Tibial nerve (tissue), 4 donors: ENCODE measurements at regions not wholly inside any gene's neighbourhood (a gene's known extent, or its start where the extent isn't known, plus 50 kb on each side); places are given as distances from the start of the nearest gene placed in this dataset.

Experiments
- CTCF ChIP-seq, 5 experiments: fragments of 200-600 bp in 3 of 5; fragments of 450-650 bp in 2 of 5; sonication (generic) in 3 of 5; IDR thresholded peaks; one replicate each; pipeline ENCODE4 v1.5.1; 2016 to 2019; ENCODE audit warnings: antibody characterized with exemption in 5 of 5, mild to moderate bottlenecking in 3 of 5, moderate library complexity in 2 of 5
- EP300 ChIP-seq, 2 donors: sonication (generic); formaldehyde crosslinking; IDR thresholded peaks; one replicate each; pipeline ENCODE4 v1.6.1; 2017; ENCODE audit warnings: antibody characterized with exemption in 2 of 2, mild to moderate bottlenecking in 1 of 2
- POLR2A ChIP-seq, 2 donors: fragments of 450-650 bp; IDR thresholded peaks; one replicate each; pipeline ENCODE4 v1.6.1; 2017; ENCODE audit warnings: antibody characterized with exemption in 2 of 2, mild to moderate bottlenecking in 2 of 2, moderate library complexity in 2 of 2

- TF ChIP-seq CTCF (IDR thresholded peaks at IDR 0.05) (no peak), EP300 (IDR thresholded peaks at IDR 0.05) (no peak), POLR2A (IDR thresholded peaks at IDR 0.05) (no peak)
Observed at GRCh38 chr12:105836242-105836622, 302.5 kb downstream of the NUAK1 start.
